IPS-NIHi7 (cell line): ENCODE measurements at regions not wholly inside any gene's neighbourhood (a gene's known extent, or its start where the extent isn't known, plus 50 kb on each side); places are given as distances from the start of the nearest gene placed in this dataset.

ENCODE experiments used
- DNase-seq: peaks from one replicate; pipeline ENCODE4 v3.0.0; 2012; ENCODE audit warnings: mixed read lengths; ENCODE audit errors: extremely low spot score

DNA sequence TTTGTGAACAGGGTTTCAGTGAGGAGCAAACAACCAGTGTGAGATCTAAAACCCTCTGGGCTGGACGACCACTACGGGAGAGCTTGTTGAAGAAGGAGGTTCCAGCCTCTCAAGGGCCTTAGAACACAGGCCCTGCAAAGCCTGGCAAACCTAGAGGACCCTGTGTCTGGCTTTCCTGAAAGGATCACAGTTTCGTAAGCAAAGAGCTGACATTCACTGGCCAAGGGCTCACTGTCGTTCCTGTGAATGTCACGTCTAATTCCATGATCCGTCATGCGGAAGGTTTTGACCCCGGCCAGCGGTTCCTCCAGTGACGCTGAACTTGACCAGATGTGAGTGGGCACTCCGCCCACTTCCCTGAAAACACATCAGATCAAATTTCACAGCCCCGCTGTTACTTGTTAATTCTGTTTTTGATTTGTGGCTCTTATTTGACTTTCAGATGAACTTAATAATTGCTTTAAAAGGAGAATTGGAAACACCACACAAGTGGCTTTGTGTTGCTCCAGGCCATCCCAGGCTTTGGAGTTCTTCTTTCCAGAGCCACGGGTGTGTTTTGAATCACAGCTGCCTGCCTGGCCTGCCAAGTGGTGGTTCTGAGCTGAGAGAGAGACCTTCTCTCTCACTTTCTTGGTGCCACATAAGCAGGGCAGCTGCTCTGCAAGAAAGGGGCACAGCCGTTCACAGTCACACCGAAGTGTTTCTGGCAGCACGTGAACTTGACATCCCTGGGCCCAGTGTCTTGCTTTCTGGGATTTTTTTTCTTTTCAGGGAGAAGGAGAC lies 308.4 kb downstream of the NDUFA10 start:
- DNase-seq, result no peak

DNA sequence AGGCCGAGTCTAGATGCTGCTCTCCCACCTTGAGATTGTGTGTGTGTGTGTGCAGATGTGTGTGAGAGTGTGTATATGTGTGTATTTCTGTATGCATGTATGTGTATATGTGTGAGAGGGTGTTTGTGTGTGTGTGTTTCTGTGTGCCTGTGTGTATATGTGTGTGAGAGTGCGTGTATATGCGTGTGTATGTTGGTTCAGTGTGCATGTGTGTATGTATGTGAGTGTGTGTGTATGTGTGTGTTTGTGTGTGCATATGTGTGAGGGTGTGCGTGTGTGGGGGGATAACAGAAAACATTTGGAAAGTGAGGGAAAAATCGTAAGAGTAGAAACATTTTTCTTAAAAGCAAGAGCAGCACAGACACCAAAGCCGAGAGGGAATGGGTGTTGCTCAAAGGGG lies 309.1 kb downstream of the NDUFA10 start:
- no peak for DNase-seq

DNA sequence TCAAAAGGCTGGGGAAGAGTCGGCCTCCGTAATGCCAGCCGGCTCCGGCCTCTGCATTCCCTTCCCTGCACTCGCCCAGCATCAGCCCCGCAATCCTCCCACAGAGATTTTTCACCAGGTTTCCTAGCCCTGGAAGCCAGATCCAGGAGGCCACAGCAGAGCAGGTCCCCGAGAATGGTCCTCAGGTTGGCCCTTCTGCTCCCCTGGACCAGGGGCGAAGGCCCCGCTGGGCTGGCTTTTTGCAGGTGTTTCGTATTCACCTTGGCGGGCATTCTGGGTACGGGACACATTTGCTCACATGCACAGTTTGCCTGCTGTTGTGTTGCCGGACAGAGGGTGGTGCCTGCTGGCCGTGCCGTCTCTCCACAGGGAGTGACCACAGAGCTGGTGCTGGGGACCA lies 309.5 kb downstream of the NDUFA10 start:
- DNase-seq, result no peak

DNA sequence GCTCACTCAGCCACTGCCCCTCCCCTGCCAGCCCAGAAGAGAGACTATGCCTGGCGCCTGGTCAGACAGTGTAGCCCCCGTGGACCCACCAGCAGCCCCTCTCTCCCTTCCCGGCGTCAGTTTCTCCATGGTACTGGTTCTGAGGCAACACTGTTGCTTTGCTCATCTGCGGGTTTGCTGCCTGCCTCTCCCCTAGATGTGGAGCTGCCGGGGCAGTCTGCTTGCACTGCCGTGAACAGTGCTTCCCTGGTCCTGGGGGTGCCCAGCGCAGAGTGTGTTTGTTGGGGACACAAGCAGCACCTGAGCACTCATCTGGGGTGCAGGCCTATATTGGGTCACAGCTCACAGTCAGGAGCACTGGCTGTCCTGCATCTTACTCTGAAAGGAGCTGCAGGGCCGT lies 309.9 kb downstream of the NDUFA10 start:
- no peak for DNase-seq

DNA sequence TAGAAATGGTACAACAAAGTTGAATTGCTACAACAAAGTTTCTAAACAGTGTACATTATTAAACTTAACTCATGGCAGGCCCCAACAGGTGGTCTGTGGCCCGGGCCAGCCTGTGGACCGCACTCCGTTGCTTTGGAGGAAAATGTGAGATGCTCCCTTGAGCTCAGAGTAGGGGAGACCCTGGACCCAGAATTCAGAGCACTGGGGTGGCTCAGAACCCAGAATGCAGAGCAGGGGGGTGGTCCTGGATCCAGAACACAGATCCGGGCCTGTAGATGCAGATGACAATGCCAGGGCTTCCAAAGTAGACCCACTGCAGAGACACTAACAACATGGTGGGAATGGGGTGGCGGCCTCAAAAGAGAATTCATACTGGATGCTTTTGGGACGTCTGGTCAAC lies 311.0 kb downstream of the NDUFA10 start:
- DNase-seq, result no peak

DNA sequence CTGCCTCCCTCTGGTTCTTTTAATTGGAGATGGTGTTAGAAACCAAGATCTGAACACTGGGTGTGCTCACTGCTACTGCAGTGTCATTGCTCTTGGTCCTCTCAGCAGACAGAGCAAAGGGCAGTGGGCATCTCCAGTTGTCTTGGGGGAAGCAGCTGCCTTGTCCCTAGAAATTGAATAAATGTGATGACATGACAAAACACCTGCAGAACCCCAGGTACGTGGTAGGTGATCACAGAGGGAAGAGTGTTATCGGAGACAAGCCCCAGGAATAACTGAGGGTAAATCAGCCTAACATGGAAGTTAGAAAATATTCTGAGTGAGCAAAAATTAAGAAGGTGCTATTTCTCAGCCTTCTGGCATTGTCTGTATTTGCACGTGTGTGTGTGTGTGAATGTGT lies 311.9 kb upstream of the HDAC4 start:
- DNase-seq, result no peak

DNA sequence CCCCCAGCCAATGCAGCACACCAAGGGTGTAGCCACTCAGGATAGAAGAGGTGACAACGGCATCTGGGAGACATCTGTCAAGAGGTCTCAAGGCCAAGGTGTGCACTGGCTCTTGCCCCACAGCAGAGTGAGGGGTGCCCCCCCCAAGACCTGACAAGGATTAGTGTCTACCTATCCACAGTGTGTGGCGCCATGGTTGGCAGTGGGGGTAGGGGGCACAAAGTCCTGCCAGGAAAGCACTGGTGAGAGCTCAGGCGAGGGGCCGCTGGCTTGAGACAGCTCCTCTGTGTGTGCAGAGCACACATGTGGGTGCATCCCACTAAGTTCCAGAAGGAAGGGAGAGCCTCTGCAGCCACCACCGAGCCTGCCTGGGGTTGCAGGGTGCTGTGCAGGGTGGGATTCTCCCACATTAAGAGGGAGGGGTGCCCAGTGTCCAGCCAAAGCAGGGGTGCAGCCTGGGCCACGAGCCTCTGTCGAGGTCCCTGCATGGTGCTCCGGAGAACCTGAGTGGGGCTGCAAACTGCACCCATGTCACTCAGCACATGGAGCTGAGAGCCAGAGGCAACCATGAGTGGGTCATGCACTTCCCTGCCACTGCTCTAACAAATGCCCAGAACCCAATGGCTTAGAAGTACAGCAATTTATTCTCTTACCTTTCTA lies 311.2 kb upstream of the HDAC4 start:
- no peak for DNase-seq

DNA sequence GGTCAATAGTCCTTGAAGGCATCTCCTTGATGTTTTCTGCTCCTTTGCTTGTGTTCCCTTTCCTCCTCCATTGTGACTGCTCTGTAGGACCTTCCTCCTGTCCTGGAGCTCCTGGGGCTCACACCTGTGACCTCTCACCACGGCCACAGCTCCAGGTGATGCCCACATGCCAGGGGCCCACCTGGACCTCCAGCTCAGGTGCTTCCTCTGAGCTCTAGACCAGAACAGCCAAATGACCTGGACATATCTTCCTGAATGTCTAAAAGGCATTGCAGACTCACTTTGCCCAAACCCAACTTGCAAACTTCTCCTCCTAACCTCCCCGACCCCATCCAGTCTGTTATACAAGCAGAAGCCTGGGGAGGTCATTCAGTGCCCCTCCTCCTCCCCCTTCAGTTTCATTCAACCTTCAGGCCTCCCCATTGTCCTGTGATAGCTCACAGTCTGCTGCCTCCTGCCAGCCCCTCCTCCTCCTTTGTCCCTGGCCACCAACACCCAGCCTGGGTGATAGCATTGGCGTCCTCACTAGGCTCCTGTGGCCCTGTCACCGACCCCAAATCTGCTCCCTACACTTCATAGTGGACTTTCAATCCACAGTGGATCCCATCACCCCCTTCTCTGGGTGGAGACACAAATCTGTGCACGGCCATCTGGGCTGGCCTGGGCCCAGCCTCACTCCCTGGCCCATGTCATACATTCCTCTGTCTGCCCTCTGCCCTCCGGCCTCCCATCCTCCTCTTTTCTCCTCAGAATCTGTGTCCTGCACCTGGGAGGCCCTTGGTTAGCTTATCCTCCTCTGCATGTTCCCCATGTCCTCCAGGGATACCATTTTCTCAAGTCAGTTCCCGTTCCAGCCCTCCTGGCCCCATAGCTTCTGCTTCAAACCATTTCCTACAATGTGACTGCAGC lies 310.4 kb upstream of the HDAC4 start:
- no peak for DNase-seq

DNA sequence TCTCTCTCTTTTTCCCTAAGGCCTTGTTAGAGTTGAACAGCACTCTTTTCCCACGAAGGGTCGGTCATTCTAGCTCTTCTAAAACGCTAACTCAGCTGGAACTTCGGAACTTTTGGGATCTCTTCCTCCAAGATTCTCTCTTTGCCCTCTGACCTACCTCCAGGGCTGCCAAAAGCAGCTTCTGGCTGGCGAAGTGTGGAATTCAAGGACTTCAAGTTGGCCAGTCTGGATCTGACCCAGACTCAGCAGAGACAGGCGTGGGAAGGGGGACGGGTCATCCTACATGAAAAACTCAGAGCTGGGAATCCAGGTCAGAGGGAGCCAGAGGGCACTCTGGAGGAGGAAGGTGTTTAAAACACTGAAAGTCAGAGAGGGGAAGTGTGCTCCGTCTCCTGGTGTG lies 305.5 kb upstream of the HDAC4 start:
- no peak for DNase-seq

DNA sequence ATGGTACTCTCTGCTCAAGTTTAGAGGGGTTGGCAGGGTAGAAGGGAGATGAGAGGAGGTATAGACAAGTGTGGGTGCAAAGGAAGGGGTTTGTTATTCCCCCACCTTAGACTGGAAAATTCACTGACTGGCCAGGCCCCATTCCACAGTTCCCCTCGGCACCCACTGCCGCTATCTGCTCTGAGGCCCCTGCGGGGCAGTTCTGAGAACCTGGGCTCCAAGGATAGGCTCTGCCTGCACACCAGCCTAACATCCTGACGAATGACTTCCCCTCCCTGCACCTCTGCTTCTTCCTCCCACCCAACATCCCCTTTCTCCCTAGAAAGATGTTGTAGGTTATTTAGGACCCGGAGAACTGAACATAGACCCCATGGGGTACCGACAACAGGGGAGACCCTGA lies 303.9 kb upstream of the HDAC4 start:
- no peak for DNase-seq

DNA sequence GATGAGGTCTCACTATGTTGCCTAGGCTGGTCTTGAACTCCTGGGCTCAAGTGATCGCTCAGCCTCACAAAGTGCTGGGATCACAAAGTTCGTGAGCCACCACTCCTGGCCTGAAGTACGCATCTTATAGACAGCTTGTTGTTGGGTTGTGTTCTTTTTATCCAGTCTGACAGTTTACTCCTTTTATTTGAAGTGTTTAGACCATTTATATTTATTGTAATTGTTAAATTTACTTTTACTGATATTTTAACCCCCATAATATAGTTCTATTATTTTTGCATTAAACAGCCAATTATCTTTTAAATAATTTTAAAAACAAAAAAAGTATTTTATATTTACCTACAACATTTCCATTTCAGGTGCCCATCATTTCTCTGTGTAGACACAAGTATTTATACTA lies 303.0 kb upstream of the HDAC4 start:
- no peak for DNase-seq

DNA sequence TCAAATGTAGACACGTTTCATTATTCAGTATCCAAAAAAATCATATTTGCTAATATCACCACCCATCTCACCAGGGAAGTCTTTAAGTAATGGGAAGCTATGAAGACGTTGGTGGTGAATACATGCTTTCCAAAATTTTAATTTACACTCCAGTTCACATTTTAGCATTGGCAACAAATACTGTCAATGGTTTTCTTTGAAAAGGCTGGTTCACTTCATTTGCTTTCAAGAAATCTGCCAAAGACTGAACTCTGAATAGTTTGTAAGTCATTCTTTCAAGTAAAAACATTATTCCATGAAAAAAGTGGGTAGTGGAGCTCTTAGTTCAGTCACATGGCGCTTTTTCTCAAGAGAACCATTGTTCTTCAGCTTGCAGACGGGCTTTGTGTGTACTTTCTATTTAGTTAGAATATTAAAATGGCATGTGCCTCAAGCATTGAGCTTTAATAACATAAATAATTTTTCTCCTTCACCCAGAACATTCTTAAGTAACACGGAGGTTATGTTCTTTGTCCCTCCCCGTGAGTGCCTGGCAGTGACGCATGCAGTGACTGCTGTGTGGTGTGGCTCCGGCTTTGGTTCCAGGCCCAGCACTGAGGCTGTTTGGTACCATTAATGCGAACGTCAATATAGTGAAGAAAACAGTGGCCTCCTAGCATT lies 300.0 kb upstream of the HDAC4 start:
- no peak for DNase-seq

DNA sequence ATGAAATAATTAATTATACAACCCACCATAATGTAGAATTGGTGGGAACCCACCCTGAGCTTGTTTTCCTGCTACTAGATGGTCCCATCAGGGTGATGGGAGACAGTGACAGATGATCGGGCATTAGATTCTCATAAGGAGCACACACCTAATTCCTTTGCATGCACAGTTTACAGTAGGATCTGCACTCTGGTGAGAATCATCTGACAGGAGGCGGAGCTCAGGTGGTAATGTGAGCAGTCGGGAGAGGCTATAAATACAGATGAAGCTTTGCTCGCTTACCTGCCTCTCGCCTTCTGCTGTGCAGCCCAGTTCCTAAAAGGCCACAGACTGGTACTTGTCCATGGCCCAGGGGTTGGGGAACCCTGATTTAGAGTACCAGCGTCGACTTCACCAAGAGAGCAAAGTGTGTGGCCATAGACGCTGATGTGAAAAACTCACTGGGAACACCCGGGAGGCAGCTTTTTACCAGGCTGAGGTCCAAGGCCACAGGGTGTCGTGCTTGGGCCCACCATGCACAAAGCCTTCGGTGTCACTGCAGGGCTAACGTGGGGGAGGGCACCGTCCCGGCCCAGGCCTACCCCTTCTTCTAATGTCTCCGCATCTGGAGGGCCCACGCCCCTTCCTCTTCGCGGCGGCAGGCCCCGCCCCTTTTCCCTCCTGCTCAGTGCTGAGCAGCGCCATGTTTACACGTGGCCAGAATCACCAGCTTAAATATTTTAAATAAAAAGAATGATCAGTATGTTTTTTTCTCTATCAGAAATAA lies 296.8 kb upstream of the HDAC4 start:
- no peak for DNase-seq

DNA sequence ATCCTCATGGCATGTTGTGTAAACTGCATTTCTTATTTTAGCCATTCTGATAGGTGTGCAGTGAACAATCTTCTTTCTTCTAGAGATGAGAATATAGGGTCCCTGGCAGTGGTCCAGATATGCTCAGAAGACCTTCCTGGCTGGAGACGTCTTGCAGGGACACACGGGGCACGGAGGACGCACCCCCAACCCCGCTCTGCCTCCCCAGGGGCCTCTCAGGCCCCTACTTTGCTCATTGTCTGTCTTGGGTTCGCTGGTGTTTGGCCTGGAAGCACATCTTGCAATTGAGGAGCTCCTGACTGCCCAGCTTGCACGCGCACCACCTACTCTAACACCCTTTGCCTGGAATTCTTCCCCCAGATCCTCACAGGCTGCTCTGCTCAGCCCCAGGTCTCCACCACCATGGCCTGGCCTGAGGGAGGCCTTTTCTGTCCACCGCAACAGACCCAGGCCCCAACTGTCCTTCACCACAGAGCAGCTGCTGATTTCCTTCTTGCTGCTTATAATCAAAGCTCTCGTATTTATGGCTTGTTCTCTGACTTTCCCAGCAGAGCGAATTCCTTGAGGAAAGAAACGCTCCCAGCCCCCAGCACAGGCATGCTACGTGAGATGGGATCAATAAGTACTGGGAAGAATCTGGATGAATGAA lies 295.9 kb upstream of the HDAC4 start:
- no peak for DNase-seq

DNA sequence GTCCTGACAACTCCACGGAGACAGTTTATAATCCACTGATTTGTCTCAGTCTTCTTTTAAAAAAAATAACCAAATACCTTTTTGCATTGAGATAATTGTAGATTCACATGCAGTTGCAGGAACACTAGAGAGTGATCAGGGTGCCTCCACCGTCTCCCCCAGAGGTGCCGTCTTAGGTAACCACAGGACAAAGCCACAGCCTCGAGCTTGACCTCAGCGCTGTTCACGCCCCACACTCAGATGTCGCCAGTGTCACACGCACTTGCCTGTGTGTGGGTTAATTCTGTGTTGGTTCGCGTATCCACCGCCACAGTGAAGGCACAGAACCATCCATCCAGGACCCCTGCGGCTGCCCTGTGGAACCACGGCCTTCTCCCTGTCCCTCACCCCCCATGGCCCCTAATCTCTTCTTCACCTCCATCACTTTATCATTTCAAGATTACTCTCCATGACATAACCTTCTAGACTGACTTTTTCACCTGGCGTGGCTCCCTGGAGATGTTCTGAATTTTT lies 295.0 kb upstream of the HDAC4 start:
- no peak for DNase-seq

DNA sequence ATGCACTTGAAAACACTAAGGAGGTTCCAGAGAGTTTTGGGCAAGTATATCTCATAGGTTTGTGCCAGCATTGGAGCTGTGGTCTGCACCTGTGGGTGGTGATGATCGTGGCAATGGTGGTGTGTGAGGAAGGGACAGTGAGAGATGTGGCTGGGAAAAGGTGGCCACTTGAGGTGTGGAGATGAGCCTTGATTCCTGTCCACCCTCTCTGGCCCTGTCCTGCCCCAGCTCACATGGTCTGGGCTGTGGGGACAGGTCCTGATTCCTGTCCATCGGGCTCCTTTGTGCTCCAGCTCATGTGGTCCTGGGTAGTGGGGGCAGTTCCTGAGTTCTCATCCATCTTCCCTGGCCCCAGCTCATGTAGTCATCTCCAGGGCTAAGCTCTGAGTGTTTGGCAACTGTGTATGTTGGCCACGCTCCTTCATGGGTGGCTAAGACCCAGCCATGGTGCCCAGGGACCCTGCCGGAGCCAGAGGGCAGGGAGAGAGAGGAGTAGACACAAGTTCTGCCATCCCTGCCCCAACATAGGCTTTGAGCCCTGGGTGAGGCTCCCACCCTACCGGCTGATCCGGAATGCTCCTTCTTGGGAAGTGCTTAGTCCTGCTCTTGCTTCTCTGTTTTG lies 294.4 kb upstream of the HDAC4 start:
- no peak for DNase-seq

DNA sequence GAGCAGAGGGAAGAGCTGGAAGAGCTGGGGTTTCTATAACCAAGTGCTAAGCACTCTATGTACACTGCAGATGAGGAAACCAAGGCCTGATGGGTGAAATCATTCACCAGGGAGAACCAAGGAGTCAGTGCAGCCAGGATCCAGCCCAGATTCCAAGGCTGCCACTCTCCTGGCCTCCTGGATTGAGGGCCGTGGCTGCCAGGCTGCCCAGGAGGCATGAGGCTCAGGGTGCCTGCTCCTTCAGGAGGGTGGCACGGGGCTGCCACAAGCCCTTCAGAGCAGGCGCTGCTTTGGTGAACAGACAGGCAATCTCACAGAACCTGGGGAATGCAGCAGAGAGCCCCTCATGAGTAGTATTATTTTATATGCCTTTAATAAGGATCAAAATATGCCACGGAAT lies 293.7 kb upstream of the HDAC4 start:
- DNase-seq, result no peak

DNA sequence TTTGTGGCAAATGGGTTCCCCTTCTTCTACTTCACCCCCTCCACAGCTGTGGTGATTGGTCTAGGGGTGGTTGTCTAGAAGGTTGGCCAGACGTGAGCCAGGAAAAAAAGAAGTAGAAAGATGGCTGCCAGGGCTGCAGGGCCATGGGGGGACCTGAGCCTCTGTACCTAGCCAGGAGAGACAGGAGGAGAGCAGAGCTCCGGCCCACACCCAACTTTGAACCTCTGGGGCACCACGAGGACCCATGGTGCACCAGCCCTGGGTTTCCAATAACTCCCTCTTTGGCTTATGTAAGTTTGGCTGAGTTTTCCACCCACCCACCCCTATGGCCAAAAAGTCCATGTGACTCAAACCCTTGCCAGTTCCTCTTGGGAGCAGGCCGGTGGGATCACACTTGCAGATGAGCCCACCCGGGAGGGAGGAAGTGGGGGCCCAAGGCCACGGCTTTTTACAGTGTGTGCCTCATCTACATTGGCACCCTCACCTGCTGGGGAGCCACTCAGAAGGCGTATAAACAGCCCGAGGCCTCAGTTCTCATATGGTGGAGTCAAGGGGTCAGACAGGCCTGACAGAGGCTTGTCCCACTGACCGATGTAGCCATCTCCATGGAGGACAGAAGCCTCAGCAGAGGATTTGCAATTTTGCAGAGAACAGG lies 293.1 kb upstream of the HDAC4 start:
- DNase-seq, result no peak

DNA sequence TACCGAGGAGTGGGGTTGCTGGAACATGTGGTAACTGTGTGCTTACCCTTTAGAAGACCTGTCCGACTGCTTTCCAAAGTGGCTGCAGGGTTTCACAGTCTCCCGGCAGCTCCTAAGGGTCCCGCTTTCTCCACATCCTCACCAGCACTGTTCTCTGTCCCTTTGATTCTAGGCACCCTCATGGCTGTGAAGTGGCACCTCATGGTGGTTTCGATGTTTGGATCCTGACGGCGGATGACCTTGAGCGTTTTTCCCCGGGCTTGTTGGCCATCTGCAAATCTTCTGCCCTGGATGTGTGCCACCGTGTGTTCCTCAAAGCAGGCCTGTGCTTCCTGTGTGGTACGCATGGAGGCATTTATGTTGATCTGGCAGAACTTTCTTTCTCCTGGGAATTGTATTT lies 292.5 kb upstream of the HDAC4 start:
- no peak for DNase-seq

DNA sequence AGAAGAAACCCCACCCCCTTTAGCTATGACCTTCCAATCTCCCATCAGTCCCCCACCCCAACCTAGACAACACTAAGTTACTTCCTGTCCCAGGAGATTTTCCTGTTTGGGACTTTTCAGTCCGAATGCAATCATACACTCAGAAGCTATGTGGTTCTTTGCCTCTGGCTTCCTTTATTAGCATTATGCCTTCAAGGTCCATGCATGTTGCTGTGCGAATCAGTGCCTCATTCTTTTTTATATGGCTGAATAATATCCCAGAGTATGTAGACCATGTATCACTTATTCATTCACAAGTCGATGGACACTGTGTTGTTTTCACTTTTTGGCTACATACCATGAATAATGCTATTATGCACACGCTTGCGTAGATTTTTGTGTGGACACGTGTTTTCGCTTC lies 292.1 kb upstream of the HDAC4 start:
- no peak for DNase-seq
